ENCODE measurements at regions not wholly inside any gene's neighbourhood (a gene's known extent, or its start where the extent isn't known, plus 50 kb on each side); places are given as distances from the start of the nearest gene placed in this dataset.

DNA sequence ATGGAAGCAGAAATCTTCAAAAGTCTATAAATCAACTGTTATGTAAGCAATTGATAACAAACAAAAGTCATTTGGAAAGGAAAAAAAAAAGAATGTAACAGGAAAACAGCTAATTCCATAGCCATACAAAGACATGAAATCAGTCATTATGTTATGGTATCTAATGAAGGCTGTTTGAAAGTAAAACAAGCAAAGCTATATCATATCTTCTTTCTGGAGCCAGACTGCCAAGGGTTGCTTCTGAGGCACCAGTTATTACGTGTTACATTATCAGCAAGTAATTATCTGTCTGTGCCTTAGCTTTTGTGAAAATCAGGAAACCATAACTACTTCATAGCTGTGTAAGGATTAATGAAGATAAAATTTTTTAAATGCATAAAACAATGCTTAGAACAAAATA lies 480.2 kb downstream of the FAT4 start:
- TF ChIP-seq, protein P1, sequence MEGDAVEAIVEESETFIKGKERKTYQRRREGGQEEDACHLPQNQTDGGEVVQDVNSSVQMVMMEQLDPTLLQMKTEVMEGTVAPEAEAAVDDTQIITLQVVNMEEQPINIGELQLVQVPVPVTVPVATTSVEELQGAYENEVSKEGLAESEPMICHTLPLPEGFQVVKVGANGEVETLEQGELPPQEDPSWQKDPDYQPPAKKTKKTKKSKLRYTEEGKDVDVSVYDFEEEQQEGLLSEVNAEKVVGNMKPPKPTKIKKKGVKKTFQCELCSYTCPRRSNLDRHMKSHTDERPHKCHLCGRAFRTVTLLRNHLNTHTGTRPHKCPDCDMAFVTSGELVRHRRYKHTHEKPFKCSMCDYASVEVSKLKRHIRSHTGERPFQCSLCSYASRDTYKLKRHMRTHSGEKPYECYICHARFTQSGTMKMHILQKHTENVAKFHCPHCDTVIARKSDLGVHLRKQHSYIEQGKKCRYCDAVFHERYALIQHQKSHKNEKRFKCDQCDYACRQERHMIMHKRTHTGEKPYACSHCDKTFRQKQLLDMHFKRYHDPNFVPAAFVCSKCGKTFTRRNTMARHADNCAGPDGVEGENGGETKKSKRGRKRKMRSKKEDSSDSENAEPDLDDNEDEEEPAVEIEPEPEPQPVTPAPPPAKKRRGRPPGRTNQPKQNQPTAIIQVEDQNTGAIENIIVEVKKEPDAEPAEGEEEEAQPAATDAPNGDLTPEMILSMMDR (IDR thresholded peaks at IDR 0.05 in 2 of 3, conservative IDR thresholded peaks at IDR 0.05 in 1 of 3; ENCODE audit: control insufficient read depth in 2 of 3, extremely low read depth in 1 of 3, insufficient read depth in 1 of 3, low read depth in 3 of 3, low read length in 3 of 3) = no peak
- no peak for TF ChIP-seq RAD21 (IDR thresholded peaks at IDR 0.05; ENCODE audit: insufficient read depth, low read depth, low read length)
- no peak for TF ChIP-seq HDAC2 (IDR thresholded peaks at IDR 0.05)
- no peak for TF ChIP-seq LARP7 (IDR thresholded peaks at IDR 0.05)
- TF ChIP-seq, protein P2, sequence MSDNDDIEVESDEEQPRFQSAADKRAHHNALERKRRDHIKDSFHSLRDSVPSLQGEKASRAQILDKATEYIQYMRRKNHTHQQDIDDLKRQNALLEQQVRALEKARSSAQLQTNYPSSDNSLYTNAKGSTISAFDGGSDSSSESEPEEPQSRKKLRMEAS (IDR thresholded peaks at IDR 0.05; ENCODE audit: low read depth, low read length) = no peak
- TF ChIP-seq POLR2AphosphoS2 (IDR thresholded peaks at IDR 0.05; ENCODE audit: low read depth, low read length) = no peak
- no peak for TF ChIP-seq POLR2AphosphoS5 (IDR thresholded peaks at IDR 0.05; ENCODE audit: low read length)
- TF ChIP-seq, protein P3, sequence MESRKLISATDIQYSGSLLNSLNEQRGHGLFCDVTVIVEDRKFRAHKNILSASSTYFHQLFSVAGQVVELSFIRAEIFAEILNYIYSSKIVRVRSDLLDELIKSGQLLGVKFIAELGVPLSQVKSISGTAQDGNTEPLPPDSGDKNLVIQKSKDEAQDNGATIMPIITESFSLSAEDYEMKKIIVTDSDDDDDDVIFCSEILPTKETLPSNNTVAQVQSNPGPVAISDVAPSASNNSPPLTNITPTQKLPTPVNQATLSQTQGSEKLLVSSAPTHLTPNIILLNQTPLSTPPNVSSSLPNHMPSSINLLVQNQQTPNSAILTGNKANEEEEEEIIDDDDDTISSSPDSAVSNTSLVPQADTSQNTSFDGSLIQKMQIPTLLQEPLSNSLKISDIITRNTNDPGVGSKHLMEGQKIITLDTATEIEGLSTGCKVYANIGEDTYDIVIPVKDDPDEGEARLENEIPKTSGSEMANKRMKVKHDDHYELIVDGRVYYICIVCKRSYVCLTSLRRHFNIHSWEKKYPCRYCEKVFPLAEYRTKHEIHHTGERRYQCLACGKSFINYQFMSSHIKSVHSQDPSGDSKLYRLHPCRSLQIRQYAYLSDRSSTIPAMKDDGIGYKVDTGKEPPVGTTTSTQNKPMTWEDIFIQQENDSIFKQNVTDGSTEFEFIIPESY (IDR thresholded peaks at IDR 0.05) = no peak
- no peak for TF ChIP-seq KAT2A (conservative IDR thresholded peaks at IDR 0.05; ENCODE audit: control insufficient read depth, low read depth, low read length)
- TF ChIP-seq ETV6 (conservative IDR thresholded peaks at IDR 0.05 in 1 of 2, IDR thresholded peaks at IDR 0.05 in 1 of 2; ENCODE audit: borderline replicate concordance in 1 of 2, low read depth in 1 of 2) = no peak
- no peak for TF ChIP-seq DPF2 (IDR thresholded peaks at IDR 0.05)
